ENCODE measurements at regions not wholly inside any gene's neighbourhood (a gene's known extent, or its start where the extent isn't known, plus 50 kb on each side); places are given as distances from the start of the nearest gene placed in this dataset.

- TF ChIP-seq NFIC (IDR thresholded peaks at IDR 0.05): no peak
- TF ChIP-seq CREB1 (IDR thresholded peaks at IDR 0.05; ENCODE audit: low read depth): no peak
- TF ChIP-seq TAF1 (IDR thresholded peaks at IDR 0.05; ENCODE audit: low read depth): no peak
Observed at GRCh38 chr19:28042516-28042915, 1170.4 kb downstream of the UQCRFS1 start.

GRCh38 chr19:28039677-28040381 lies 1173.1 kb downstream of the UQCRFS1 start:
- TF ChIP-seq YY1 (IDR thresholded peaks at IDR 0.05; ENCODE audit: low read depth) (no peak), USF1 (IDR thresholded peaks at IDR 0.05) (peak; percentile 68), FOXM1 (IDR thresholded peaks at IDR 0.05; ENCODE audit: borderline replicate concordance, low read depth) (no peak), MAX (IDR thresholded peaks at IDR 0.05) (peak; percentile 63), NFIC (IDR thresholded peaks at IDR 0.05) (peak; percentile 62), EGR1 (IDR thresholded peaks at IDR 0.05) (no peak), EP300 (IDR thresholded peaks at IDR 0.05; ENCODE audit: borderline replicate concordance) (no peak), RAD21 (IDR thresholded peaks at IDR 0.05; ENCODE audit: low read depth) (no peak), REST (IDR thresholded peaks at IDR 0.05; ENCODE audit: low read depth) (no peak), TCF12 (IDR thresholded peaks at IDR 0.05; ENCODE audit: low read depth) (no peak), TEAD4 (IDR thresholded peaks at IDR 0.05) (no peak), ZBTB7A (IDR thresholded peaks at IDR 0.05; ENCODE audit: low read depth) (no peak), TAF1 (IDR thresholded peaks at IDR 0.05; ENCODE audit: low read depth) (no peak), CEBPB (IDR thresholded peaks at IDR 0.05) (no peak), CREB1 (IDR thresholded peaks at IDR 0.05; ENCODE audit: low read depth) (no peak)

- TF ChIP-seq USF1 (IDR thresholded peaks at IDR 0.05) (no peak), EGR1 (IDR thresholded peaks at IDR 0.05) (no peak), EP300 (IDR thresholded peaks at IDR 0.05; ENCODE audit: borderline replicate concordance) (no peak), YY1 (IDR thresholded peaks at IDR 0.05; ENCODE audit: low read depth) (no peak), CREB1 (IDR thresholded peaks at IDR 0.05; ENCODE audit: low read depth) (no peak), TAF1 (IDR thresholded peaks at IDR 0.05; ENCODE audit: low read depth) (no peak), RAD21 (IDR thresholded peaks at IDR 0.05; ENCODE audit: low read depth) (no peak), TCF12 (IDR thresholded peaks at IDR 0.05; ENCODE audit: low read depth) (no peak), NFIC (IDR thresholded peaks at IDR 0.05) (no peak), FOXM1 (IDR thresholded peaks at IDR 0.05; ENCODE audit: borderline replicate concordance, low read depth) (no peak), REST (IDR thresholded peaks at IDR 0.05; ENCODE audit: low read depth) (no peak), TEAD4 (IDR thresholded peaks at IDR 0.05) (no peak), CEBPB (IDR thresholded peaks at IDR 0.05) (no peak), MAX (IDR thresholded peaks at IDR 0.05) (no peak), ZBTB7A (IDR thresholded peaks at IDR 0.05; ENCODE audit: low read depth) (no peak)
Observed at GRCh38 chr19:28037186-28037585, 1175.8 kb downstream of the UQCRFS1 start.

- TF ChIP-seq ZBTB7A (IDR thresholded peaks at IDR 0.05; ENCODE audit: low read depth) (no peak), NFIC (IDR thresholded peaks at IDR 0.05) (no peak), FOXM1 (IDR thresholded peaks at IDR 0.05; ENCODE audit: borderline replicate concordance, low read depth) (no peak), RAD21 (IDR thresholded peaks at IDR 0.05; ENCODE audit: low read depth) (no peak), CREB1 (IDR thresholded peaks at IDR 0.05; ENCODE audit: low read depth) (no peak), TEAD4 (IDR thresholded peaks at IDR 0.05) (no peak), EP300 (IDR thresholded peaks at IDR 0.05; ENCODE audit: borderline replicate concordance) (no peak), YY1 (IDR thresholded peaks at IDR 0.05; ENCODE audit: low read depth) (no peak), REST (IDR thresholded peaks at IDR 0.05; ENCODE audit: low read depth) (no peak), EGR1 (IDR thresholded peaks at IDR 0.05) (no peak), TCF12 (IDR thresholded peaks at IDR 0.05; ENCODE audit: low read depth) (no peak), TAF1 (IDR thresholded peaks at IDR 0.05; ENCODE audit: low read depth) (no peak), USF1 (IDR thresholded peaks at IDR 0.05) (no peak), CEBPB (IDR thresholded peaks at IDR 0.05) (no peak), MAX (IDR thresholded peaks at IDR 0.05) (no peak)
Observed at GRCh38 chr19:28036486-28036885, 1176.5 kb downstream of the UQCRFS1 start.

Data from Ishikawa (cell line).